GM15510 (cell line): ENCODE measurements at regions not wholly inside any gene's neighbourhood (a gene's known extent, or its start where the extent isn't known, plus 50 kb on each side); places are given as distances from the start of the nearest gene placed in this dataset.

Experiments
- POLR2A ChIP-seq: IDR thresholded peaks from 3 replicates; pipeline ENCODE4 v1.6.1; 2011; ENCODE audit warnings: borderline replicate concordance; ENCODE audit not compliant: insufficient read length; ENCODE audit errors: extremely low read depth

DNA sequence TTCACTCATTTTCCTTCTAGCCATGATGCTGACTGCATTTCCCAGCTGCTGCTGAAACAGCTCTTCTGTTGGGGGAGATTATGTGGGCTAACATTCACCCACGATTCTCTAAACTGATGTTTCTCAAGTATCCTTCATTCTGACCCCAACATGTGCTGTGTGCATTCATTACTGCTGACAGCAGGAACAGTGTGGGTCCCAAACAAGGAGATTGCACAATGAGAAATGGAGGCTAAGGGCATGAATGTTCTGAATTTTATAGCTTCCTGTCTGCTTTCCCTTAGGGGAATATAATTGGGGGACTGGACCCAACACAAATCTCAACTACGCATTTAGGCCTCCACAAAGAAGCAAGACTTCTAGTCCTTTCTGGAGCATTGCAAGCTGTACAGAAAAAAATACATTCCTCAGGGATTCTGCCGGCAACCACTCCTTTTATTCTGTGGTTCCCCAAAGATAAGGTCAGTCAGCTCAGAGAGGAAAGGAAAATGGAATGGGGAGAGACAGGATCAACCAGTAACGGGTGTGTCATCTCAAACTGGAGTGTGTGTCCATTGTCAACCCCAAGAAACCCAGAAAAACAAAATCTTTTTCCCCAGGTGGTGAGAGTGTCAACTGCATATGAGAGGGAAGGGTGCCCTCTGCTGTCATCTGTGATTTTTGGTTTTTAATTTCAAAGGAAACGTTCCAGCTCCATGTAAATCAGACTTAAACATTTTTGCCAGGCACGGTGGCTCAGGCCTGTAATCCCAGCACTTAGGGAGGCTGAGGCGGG, 81.5 kb upstream of the EGFL6 start:
- no peak for TF ChIP-seq POLR2A

DNA sequence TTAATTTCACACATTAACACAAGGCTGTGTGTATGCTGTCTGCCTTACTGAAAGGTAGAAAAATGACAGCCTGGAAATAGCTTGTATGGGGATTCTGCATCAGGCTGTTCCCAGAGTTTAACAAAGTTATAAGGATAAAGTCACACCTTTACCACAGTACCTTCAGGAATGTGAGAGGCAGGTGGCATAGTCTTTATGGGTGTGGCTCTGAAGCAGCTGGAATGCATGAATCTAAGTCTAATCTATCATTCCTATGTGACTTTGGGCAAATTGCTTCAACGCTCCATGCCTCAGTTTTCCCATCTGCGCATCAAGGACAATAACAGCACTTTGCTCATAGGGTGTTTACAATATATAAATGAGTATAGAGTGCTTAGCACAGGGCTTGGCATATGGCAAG, 84.2 kb upstream of the EGFL6 start:
- no peak for TF ChIP-seq POLR2A

DNA sequence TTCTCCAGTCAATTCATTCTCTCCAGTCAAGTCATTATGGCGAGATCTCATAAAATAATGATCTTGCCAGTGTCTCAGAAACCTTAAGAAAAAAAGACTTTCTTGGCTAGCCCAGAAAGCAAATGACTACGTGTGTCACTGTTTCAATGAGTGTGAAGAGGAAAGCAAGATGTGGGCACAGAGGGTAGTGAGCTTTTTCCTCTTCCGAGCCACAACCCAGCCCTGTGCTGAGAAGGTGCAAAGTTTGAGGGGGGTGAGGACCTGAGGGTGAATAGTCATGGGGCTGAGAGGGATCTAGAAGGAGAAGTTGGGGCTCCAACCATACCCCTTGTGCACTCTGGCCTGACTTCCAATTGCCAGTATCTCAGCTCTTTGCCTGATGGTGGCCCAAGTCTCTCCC, 85.6 kb upstream of the EGFL6 start:
- TF ChIP-seq POLR2A, result no peak

DNA sequence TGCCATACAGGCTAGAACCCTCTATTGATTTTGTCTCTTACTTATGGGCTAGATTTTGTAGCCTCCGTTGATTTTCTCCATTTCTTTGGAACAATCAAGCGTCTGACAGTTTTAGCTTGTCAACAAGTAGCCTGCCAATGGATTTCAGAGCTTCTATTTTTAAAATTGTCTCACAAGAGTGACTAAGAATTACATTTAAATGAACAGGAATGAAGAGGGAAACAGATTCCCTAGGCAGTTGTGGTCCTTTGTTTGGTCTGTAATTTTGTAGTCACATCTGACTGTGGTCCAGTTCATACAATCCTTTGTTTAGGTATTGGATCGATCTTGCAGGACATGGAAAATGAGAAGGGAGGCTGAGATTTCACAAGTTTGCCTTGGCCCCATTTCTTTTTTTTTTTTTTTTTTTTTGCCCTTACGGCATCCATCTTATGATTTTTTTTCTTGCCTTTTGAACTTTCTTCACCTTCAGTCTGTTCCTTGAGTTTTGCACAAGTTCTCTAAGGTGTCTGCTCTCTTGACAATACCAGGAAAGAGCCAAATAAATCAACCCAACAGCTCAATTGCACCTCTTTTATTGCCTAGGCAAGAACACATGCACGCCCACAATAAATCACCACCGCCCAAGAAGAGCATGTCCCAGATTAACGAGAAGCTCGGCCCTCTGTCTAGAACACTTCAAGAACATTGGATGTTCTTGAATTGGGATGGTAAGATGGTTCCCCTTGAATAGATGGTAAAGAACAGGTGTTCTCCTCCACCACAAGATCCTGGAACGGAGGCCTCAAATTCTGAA, 86.5 kb upstream of the EGFL6 start:
- TF ChIP-seq POLR2A, result no peak

DNA sequence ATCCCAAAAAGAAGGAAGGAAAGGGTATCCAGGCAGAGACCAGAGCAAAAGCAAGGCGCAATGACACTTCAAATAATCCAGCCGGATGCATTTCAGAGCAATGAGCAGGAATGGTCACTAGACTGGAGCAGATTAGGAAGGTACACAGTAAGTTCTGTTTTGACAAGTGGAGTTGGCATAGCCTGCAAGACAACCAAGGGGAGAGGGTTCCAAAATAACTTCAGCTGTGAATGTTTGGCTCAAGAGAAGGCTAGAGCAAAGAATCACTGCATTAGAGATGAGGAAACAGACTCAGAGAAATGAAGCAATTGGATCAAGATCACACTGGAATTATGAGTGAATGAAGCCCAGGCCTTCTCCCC, 90.0 kb upstream of the EGFL6 start:
- no peak for TF ChIP-seq POLR2A

DNA sequence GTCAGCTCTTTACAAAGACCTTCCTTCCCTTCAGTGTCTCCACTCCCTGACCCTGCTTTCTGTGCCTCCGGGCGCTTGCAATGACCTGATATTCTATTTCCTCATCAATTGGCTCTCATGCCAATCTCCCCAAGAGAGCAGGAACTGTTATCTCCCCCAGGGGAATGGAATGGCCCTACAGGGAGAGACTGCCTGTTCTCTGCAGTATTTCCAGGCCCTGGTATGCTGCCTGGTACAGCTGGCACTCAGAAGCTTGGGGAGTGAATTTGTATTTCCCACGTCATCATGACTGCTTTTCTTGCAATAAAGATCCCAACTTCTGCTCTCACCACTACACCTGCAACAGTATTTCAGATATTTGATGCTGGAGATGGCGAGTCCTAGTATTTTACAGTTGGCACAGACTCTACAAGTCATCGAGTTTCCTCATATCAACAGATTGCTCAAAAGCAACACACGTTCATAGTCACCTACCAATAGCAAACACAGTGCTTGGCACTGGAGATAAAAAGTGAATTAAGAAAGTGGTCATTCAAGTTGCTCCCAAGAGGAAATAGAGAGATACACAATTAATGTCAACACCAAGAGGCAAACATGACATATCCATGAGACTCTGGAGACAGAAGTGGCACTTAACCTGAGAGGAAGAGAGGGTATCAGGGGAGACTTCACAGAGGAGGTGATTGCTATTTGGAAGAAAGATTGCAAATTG, 90.5 kb upstream of the EGFL6 start:
- TF ChIP-seq POLR2A, result no peak

DNA sequence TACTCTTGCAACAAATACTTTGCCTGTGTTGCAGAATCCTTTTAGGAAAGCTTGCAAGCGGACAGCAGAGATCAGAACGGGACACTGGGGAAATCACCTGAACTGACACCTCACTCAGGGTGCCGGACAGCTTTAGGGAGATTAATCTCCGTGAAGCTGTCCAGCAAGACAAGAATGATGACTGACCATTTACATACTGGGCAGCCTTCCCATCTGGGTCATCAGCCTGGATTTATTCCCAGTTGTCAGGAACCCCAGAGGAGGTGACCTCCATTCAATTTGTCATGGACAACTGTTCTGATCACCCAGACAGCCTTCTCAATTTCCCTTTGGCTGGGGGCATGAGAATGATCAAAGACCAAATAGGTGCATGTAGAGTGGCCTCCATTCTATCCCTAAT, 93.0 kb upstream of the EGFL6 start:
- no peak for TF ChIP-seq POLR2A

DNA sequence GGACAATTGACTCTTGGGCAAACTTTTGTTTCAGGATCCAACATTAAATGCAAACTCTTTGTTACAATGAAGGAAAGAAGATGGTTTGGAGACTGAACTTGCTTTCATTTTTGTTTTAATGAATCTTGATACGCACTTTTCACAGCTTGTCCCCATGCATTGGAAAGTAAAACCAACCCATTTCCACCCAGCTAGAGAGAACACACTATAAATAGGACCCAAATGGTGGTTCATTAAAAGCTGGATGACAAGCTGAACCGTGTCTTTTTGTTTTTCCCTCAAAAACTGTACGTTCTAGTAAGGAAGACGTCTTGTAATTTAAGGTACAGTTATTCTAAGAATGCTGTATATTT, 95.3 kb upstream of the EGFL6 start:
- TF ChIP-seq POLR2A, result no peak

DNA sequence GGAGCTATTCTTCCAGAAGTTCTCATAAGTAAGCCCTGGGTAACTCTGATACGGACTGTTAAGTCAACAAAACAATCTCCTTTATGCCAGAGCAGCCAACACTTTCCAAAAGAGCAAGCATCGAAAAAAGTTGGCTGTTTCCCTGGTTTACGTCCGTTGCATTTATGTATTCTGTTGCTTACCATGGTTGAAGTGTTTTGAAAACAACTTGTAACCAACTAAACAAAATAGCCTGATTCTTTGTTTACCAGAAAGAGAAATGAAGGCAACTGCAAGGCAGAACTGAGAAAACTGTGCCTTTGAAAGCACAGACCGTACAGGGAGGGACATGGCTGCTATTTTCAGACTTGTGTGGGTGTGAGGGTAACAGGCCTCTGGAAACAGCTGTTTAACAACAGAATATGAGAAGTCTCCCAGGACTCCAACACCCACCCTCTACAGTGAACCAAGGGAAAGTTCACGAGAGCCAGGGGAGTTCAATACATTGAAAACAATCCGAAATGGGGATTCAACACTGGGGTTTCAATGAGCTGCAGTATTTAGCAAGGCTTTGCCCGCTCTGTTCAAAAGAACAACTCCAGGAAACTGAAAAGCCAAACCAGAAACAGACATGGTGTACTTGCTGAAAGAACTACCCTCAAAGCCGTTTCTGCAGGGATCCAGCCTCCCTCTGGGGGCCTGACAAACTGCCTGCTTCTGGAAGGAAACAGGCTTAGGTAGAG, 95.8 kb upstream of the EGFL6 start:
- peak; percentile 15 for TF ChIP-seq POLR2A

DNA sequence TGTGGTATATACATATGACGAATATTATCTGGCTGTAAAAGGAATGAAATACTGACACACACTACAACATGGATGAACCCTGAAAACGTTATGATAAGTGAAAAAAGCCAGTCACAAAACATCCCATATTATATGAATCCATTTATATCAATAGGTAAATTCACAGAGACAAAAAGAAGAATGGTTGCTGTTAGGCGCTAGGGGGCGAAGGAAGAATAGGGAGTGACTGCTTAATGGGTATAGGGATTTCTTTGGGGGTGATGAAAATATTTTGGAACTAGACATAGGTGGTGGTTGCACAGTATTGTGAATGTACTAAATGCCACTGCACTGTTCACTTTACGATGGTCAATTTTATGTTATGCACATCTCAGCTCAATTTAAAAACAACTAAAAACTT, 96.4 kb upstream of the EGFL6 start:
- no peak for TF ChIP-seq POLR2A

DNA sequence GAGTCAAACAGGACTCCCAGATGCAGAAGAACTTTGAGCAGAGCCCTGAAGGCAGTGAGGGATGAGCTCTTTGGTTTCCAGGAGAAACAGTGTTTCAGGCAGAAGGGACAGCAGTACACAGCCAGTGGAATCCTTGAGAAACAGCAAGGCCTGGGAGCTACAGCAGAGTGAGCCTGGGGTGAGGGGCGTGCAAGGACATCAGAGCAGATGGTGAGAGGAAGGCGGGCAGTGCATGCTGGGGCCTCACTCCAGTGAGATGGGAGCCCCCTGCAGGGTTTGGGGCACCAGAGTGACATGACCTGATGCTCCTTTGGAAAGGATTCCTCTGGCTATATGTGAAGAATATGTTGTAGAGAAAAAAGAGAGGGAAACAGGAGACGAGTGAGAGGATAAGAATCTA, 98.1 kb upstream of the EGFL6 start:
- TF ChIP-seq POLR2A, result no peak

DNA sequence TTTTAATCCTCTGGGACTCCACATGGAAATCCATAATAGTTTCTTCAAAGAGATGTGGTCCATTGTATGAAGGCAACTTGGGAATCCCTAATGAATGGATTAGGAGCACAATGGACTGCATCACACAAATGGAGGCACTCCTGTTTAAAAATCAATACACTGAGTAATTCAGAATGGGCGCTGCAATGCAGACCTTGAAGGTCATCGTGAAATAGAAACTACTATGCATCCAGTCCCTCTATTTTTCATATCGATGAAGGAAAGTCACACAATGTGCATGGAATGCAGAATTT, 98.8 kb upstream of the EGFL6 start:
- no peak for TF ChIP-seq POLR2A

DNA sequence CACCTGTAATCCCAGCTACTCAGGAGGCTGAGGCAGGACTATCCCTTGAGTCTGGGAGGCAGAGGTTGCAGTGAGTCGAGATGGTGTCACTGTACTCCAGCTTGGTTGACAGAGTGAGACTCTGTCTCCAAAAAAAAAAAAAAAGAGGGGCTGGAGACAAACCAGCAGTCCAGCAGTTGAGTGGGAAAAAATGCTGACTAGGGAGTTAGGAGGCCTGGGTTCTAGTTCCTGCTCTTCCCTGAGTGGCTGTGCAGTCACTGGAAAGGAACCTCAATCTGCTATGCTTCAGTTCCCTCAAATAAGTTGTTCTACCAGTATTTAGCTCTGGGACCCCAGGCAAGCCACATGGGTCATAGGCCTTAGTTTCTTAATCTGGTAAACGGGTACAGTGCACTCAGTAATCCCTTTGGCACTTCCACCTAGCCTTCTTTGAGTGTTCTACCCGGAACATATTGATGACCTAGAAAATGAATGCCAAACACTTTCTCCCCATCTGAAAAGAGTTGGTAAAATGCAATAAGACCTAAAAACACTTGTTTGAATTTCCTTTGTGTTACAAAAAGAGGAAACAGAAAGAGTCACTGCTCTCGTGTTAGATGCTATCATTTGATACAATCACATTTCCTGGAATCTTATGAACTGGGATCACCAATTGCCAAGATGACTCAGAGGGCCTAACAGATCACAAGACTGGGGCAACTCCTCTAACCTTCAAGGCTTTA, 99.3 kb upstream of the EGFL6 start:
- TF ChIP-seq POLR2A, result no peak

DNA sequence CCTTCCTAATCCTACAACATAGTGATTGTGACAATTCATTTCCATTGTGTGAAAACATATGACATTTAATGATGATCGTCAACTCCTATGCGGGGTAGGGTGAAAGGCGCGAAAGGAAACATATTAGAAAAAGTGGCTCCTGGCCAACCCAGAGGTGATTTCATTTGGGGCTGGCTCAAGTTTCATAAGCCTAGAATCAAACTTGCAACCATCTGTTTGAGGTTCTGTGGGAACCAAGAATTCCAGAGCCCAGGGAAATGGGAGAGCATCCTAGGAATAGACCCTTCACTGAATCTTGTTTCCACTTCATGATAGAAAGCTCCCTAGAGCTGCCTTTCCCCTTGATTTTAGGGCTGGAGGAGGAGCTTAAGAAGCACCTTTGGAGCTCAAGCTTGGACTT, 101.3 kb upstream of the EGFL6 start:
- TF ChIP-seq POLR2A, result no peak

DNA sequence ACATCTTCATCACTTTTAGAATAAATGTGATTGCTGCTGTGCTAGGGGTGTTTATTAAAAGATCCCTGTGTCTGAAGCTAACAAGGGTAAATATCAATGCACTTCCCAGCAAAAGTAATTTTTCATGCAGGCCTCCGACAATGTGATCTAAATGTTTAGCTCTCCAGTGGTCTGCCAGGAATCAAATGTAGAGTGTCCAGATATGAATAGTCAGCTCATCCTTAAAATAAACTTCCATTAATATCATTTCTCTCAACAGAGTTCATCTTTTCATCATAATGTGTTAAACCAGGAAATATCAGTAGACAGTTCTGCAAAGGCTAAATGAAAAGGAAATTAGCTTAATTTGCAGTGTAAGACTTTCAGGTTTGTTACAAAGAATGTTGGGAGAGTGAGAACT, 102.2 kb upstream of the EGFL6 start:
- TF ChIP-seq POLR2A, result no peak
